ENCODE measurements at regions not wholly inside any gene's neighbourhood (a gene's known extent, or its start where the extent isn't known, plus 50 kb on each side); places are given as distances from the start of the nearest gene placed in this dataset.

- Mint-ChIP-seq H3K27ac (no peak overlapping the region), H3K9me3 (peaks cover 7% of the 10 kb centered on the region), H3K4me3 (no peak overlapping the region), H3K27me3 (no peaks in the 10 kb centered on the region), H3K4me1 (no peaks in the 10 kb centered on the region), H3K36me3 (ENCODE audit: low read depth) (no peaks in the 10 kb centered on the region)
- ChIA-PET CTCF (no interaction called here), POLR2A (no interaction called here)
- ATAC-seq (ENCODE audit: low read depth) (no peak), DNase-seq (no peak)
- no peak for TF ChIP-seq CTCF (IDR thresholded peaks at IDR 0.05)
- intact Hi-C loops (cut with micrococcal nuclease): no loop called here
Observed at GRCh38 chr3:117572786-117573185, 863.2 kb downstream of the TUSC7 start.

- TF ChIP-seq CTCF (IDR thresholded peaks at IDR 0.05): no peak
- POLR2A ChIA-PET: no interaction called here
- H3K27ac Mint-ChIP-seq: no peak overlapping the region
- H3K4me3 Mint-ChIP-seq: no peak overlapping the region
- no peak for ATAC-seq (ENCODE audit: low read depth)
- peaks cover 6% of the 10 kb centered on the region for H3K9me3 Mint-ChIP-seq
- no peaks in the 10 kb centered on the region for H3K27me3 Mint-ChIP-seq
- no peaks in the 10 kb centered on the region for H3K4me1 Mint-ChIP-seq
- no peaks in the 10 kb centered on the region for H3K36me3 Mint-ChIP-seq (ENCODE audit: low read depth)
- CTCF ChIA-PET: no interaction called here
- no peak for DNase-seq
- intact Hi-C loops (cut with micrococcal nuclease): no loop called here
Observed at GRCh38 chr3:117580806-117581205, 871.2 kb downstream of the TUSC7 start.

GRCh38 chr3:117586161-117586560, 876.6 kb downstream of the TUSC7 start:
- ChIA-PET POLR2A (no interaction called here), CTCF (no interaction called here)
- TF ChIP-seq CTCF (IDR thresholded peaks at IDR 0.05): no peak
- H3K4me1 Mint-ChIP-seq: no peaks in the 10 kb centered on the region
- no peak for DNase-seq
- no peaks in the 10 kb centered on the region for H3K9me3 Mint-ChIP-seq
- intact Hi-C loops (cut with micrococcal nuclease): no loop called here
- H3K27me3 Mint-ChIP-seq: no peaks in the 10 kb centered on the region
- no peak overlapping the region for H3K27ac Mint-ChIP-seq
- H3K4me3 Mint-ChIP-seq: no peak overlapping the region
- no peak for ATAC-seq (ENCODE audit: low read depth)
- H3K36me3 Mint-ChIP-seq (ENCODE audit: low read depth): no peaks in the 10 kb centered on the region

- DNase-seq: no peak
- H3K27ac Mint-ChIP-seq: no peak overlapping the region
- no peaks in the 10 kb centered on the region for H3K9me3 Mint-ChIP-seq
- POLR2A ChIA-PET: no interaction called here
- no peak overlapping the region for H3K4me3 Mint-ChIP-seq
- no peaks in the 10 kb centered on the region for H3K36me3 Mint-ChIP-seq (ENCODE audit: low read depth)
- intact Hi-C loops (cut with micrococcal nuclease): no loop called here
- CTCF ChIA-PET: no interaction called here
- no peak for TF ChIP-seq CTCF (IDR thresholded peaks at IDR 0.05)
- no peaks in the 10 kb centered on the region for H3K4me1 Mint-ChIP-seq
- H3K27me3 Mint-ChIP-seq: no peaks in the 10 kb centered on the region
- ATAC-seq (ENCODE audit: low read depth): no peak
Observed at GRCh38 chr3:117587416-117587815, 877.8 kb downstream of the TUSC7 start.

- Mint-ChIP-seq H3K4me1 (no peaks in the 10 kb centered on the region), H3K27ac (no peak overlapping the region), H3K27me3 (no peaks in the 10 kb centered on the region), H3K4me3 (no peak overlapping the region), H3K9me3 (no peaks in the 10 kb centered on the region), H3K36me3 (ENCODE audit: low read depth) (no peaks in the 10 kb centered on the region)
- intact Hi-C loops (cut with micrococcal nuclease): no loop called here
- CTCF ChIA-PET: no interaction called here
- ATAC-seq (ENCODE audit: low read depth): no peak
- TF ChIP-seq CTCF (IDR thresholded peaks at IDR 0.05): no peak
- DNase-seq: no peak
- POLR2A ChIA-PET: no interaction called here
Observed at GRCh38 chr3:117589454-117589853, 879.9 kb downstream of the TUSC7 start.
